Hepatocyte (in vitro differentiated cells): ENCODE measurements at regions not wholly inside any gene's neighbourhood (a gene's known extent, or its start where the extent isn't known, plus 50 kb on each side); places are given as distances from the start of the nearest gene placed in this dataset.

ENCODE experiments used
- EZH2 ChIP-seq: fragments of 200-600 bp; sonication (generic); IDR thresholded peaks from 2 replicates; pipeline ENCODE4 v1.6.1; 2016; ENCODE audit warnings: antibody characterized with exemption, mild to moderate bottlenecking, borderline replicate concordance
- EZH2phosphoT487 ChIP-seq: fragments of 200-600 bp; sonication (generic); IDR thresholded peaks from one replicate; pipeline ENCODE4 v1.6.1; 2018; ENCODE audit warnings: antibody characterized with exemption, mild to moderate bottlenecking, low read depth, moderate library complexity; ENCODE audit not compliant: unreplicated experiment, severe bottlenecking
- TF ChIP-seq, protein P1 (sequence below): fragments of 200-600 bp; sonication (generic); IDR thresholded peaks from 2 replicates; pipeline ENCODE4 v1.5.1; 2016; ENCODE audit warnings: antibody characterized with exemption, mild to moderate bottlenecking; ENCODE audit not compliant: poor library complexity

GRCh38 chr4:162684998-162685397, 481.7 kb downstream of the NAF1 start:
- TF ChIP-seq, protein P1, sequence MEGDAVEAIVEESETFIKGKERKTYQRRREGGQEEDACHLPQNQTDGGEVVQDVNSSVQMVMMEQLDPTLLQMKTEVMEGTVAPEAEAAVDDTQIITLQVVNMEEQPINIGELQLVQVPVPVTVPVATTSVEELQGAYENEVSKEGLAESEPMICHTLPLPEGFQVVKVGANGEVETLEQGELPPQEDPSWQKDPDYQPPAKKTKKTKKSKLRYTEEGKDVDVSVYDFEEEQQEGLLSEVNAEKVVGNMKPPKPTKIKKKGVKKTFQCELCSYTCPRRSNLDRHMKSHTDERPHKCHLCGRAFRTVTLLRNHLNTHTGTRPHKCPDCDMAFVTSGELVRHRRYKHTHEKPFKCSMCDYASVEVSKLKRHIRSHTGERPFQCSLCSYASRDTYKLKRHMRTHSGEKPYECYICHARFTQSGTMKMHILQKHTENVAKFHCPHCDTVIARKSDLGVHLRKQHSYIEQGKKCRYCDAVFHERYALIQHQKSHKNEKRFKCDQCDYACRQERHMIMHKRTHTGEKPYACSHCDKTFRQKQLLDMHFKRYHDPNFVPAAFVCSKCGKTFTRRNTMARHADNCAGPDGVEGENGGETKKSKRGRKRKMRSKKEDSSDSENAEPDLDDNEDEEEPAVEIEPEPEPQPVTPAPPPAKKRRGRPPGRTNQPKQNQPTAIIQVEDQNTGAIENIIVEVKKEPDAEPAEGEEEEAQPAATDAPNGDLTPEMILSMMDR, result no peak
- TF ChIP-seq EZH2 (no peak), EZH2phosphoT487 (no peak)
